GM20000 (cell line): ENCODE measurements at regions not wholly inside any gene's neighbourhood (a gene's known extent, or its start where the extent isn't known, plus 50 kb on each side); places are given as distances from the start of the nearest gene placed in this dataset.

Source experiments
- DNase-seq: peaks from one replicate; pipeline ENCODE4 v3.0.0; 2012; ENCODE audit warnings: low spot score
- TF ChIP-seq, protein P1 (sequence below): IDR thresholded peaks from 2 replicates; pipeline ENCODE4 v1.5.1; 2012; ENCODE audit warnings: mild to moderate bottlenecking, control low read depth; ENCODE audit errors: extremely low read depth, missing control alignments

GRCh38 chr13:76380446-76381065, 505.6 kb downstream of the KCTD12 start:
- TF ChIP-seq, protein P1, sequence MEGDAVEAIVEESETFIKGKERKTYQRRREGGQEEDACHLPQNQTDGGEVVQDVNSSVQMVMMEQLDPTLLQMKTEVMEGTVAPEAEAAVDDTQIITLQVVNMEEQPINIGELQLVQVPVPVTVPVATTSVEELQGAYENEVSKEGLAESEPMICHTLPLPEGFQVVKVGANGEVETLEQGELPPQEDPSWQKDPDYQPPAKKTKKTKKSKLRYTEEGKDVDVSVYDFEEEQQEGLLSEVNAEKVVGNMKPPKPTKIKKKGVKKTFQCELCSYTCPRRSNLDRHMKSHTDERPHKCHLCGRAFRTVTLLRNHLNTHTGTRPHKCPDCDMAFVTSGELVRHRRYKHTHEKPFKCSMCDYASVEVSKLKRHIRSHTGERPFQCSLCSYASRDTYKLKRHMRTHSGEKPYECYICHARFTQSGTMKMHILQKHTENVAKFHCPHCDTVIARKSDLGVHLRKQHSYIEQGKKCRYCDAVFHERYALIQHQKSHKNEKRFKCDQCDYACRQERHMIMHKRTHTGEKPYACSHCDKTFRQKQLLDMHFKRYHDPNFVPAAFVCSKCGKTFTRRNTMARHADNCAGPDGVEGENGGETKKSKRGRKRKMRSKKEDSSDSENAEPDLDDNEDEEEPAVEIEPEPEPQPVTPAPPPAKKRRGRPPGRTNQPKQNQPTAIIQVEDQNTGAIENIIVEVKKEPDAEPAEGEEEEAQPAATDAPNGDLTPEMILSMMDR, result no peak
- DNase-seq, result no peak

- DNase-seq, result no peak
- TF ChIP-seq, protein P1, result no peak
Observed at GRCh38 chr13:76379341-76380105, 506.7 kb downstream of the KCTD12 start.

DNA sequence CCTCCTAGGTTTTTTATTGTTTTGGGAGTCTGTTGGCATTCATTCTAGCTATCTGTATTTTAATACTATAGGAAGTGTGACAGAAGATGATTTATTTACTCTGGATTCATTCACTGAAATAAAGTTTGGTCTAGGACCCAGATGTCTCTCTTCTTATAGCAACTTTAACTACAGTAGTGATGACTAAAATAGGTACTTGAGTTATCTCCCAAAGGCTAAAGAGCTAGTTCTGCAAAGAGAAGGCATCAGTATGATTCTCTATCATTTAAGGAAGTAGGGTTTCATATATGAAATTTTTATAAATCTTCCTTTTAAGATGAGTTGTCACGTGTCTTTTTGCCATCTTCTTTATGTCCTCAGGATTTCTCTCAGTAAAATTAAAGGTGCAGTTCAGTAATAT, 507.4 kb downstream of the KCTD12 start:
- TF ChIP-seq, protein P1, result no peak
- no peak for DNase-seq

DNA sequence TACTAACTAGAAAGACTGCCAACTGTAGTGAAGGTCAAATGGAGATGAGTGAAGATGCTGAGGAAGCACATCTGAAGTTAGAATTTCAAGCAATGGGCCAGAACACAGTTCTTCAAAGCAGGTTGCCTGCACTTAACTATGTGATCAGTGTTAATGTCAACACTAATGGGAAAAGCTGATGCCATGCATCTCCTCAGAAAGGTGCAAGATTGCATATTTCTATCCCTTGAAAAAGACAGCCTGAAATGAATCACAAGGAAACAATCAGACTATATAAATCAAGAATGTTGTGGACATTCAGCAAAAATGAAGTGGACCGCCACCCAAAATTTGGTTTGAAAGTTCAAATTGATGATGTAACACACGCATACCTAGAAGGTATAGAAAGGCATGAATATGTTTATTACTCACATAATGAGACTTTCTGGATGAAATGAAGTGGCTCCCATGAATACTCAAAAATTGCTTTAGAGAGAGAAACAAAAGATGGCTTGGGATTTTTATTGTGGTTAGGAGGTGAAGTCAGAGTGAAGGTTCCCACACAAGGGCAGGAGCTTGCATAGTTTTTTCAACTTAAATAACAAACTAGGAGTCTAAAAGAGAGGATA, 522.4 kb downstream of the KCTD12 start:
- no peak for DNase-seq
- TF ChIP-seq, protein P1, result no peak

GRCh38 chr13:76361868-76362267, 524.3 kb downstream of the KCTD12 start:
- TF ChIP-seq, protein P1, result no peak
- no peak for DNase-seq

DNA sequence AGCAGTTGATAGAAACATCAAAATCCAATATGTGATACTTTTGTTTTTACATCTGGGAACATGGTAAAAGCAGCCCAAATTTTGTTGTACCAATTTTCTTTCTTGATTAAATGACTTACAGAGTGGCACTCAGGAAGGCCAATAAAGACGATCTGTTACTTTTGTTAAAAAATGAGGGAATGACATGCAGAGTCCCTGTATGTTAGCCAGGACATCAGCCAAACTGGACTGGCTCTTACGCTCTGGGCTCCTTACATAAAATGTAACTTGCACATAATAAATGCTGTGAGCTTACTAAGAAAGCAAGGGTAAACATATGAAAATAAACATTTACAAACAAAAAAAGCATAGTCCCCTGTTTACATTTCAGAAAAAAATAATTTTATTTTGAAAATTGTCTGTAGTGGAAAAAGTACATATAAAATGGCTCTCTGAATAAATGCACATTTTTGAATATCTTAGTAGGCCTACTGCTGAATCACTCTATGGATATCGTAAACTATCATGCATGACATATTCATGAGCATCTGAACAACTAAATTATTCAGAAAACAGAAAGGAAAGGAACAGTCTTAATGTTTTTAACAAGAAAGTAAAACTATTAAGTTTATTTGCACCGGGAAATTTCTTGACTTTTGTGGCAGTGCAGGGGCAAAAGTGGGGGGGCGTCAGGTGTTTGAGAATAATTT, 534.5 kb downstream of the KCTD12 start:
- TF ChIP-seq, protein P1, result no peak
- DNase-seq, result no peak

GRCh38 chr13:76350399-76350798, 535.8 kb downstream of the KCTD12 start:
- TF ChIP-seq, protein P1, result no peak
- no peak for DNase-seq
